ENCODE measurements at regions not wholly inside any gene's neighbourhood (a gene's known extent, or its start where the extent isn't known, plus 50 kb on each side); places are given as distances from the start of the nearest gene placed in this dataset.

DNA sequence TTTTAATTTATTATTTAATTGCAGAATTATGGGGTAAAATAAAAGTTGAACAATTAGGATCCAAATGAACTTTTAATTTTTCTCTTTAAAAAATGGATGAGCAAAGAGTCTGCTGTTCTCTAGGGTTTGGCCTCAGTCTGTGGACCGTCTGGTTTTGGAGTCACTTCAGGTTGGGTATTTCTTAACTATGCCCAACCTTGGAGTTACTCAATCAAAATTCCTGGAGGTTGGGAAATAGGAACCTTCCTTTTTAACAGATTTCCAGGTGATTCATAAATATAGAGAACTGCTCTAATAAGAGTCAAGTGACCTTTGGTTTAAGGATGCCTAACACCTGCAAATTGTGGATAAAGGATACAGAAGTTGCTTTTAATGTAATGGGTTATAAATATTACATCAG, 241.5 kb upstream of the GCFC2 start:
- no peak for TF ChIP-seq EZH2phosphoT487 (IDR thresholded peaks at IDR 0.05; ENCODE audit: low read length)
- no peak for TF ChIP-seq EZH2 (optimal IDR thresholded peaks at IDR 0.05; ENCODE audit: low read depth, low read length)
- TF ChIP-seq, protein P1, sequence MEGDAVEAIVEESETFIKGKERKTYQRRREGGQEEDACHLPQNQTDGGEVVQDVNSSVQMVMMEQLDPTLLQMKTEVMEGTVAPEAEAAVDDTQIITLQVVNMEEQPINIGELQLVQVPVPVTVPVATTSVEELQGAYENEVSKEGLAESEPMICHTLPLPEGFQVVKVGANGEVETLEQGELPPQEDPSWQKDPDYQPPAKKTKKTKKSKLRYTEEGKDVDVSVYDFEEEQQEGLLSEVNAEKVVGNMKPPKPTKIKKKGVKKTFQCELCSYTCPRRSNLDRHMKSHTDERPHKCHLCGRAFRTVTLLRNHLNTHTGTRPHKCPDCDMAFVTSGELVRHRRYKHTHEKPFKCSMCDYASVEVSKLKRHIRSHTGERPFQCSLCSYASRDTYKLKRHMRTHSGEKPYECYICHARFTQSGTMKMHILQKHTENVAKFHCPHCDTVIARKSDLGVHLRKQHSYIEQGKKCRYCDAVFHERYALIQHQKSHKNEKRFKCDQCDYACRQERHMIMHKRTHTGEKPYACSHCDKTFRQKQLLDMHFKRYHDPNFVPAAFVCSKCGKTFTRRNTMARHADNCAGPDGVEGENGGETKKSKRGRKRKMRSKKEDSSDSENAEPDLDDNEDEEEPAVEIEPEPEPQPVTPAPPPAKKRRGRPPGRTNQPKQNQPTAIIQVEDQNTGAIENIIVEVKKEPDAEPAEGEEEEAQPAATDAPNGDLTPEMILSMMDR (IDR thresholded peaks at IDR 0.05; ENCODE audit: low read length), result no peak
- no peak overlapping the region for H3K4me3 ChIP-seq (ENCODE audit: low read length)

DNA sequence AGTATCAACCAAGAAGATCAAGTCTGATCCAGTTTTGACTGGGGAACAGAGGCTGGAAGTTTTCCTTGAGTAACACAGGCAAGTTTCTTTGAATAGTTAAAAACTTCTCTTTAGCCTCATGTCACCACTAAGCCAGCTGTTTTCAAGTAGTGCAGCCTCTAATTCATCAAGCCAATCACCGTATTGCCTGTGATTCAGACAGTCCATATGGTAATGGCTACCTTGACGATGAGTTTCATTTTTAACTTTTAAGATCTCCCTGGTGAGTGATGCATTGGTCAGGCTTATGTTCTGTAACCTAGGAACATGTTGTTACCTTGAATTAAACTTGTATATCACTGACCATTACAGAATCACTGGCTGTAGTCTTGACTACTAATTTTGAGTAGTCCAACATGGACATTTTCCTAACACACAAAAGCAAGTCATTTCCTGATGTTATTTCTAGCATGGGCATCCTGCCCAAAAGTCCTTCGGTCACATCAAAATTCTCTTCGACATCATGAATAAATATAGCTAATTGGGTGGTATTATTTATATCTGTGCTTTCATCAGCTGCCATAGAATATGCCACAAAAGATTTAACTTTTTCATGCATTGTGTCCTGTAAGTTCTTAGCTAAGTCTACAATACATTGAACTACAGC, 238.8 kb upstream of the GCFC2 start:
- Histone ChIP-seq H3K9me2 (replicated peaks; ENCODE audit: insufficient read depth, low read length) (no peaks in the 10 kb centered on the region), H3K9ac (ENCODE audit: low read length) (no peak overlapping the region), H3K36me3 (replicated peaks; ENCODE audit: insufficient read depth, low read length) (no peaks in the 10 kb centered on the region), H3K4me3 (ENCODE audit: low read length) (no peak overlapping the region), H3K4me2 (ENCODE audit: low read depth, low read length) (no peak overlapping the region), H3K79me2 (ENCODE audit: low read length) (no peaks in the 10 kb centered on the region), H3K4me1 (ENCODE audit: low read length) (no peaks in the 10 kb centered on the region), H4K20me1 (ENCODE audit: insufficient read depth, low read length) (no peaks in the 10 kb centered on the region), H2AFZ (ENCODE audit: low read length) (no peak overlapping the region), H3K27me3 (replicated peaks; ENCODE audit: insufficient read depth, low read length) (no peaks in the 10 kb centered on the region), H3K27ac (ENCODE audit: low read length) (no peak overlapping the region), H3F3A (ENCODE audit: insufficient read depth, low read length) (no peaks in the 10 kb centered on the region), H3K9me3 (replicated peaks; ENCODE audit: insufficient read depth, low read length) (no peaks in the 10 kb centered on the region)
- TF ChIP-seq, protein P1 (IDR thresholded peaks at IDR 0.05; ENCODE audit: low read length), result no peak
- TF ChIP-seq EZH2 (optimal IDR thresholded peaks at IDR 0.05; ENCODE audit: low read depth, low read length) (no peak), EZH2phosphoT487 (IDR thresholded peaks at IDR 0.05; ENCODE audit: low read length) (no peak)
- DNase-seq, result no peak

More for the DNA sequence above, 241.5 kb upstream of the GCFC2 start:
- H3K9me3 ChIP-seq (replicated peaks; ENCODE audit: insufficient read depth, low read length), result no peaks in the 10 kb centered on the region
- DNase-seq, result no peak
- no peak overlapping the region for H3K9ac ChIP-seq (ENCODE audit: low read length)
- H3K36me3 ChIP-seq (replicated peaks; ENCODE audit: insufficient read depth, low read length), result no peaks in the 10 kb centered on the region
- no peaks in the 10 kb centered on the region for H3K27me3 ChIP-seq (replicated peaks; ENCODE audit: insufficient read depth, low read length)
- no peaks in the 10 kb centered on the region for H3K4me1 ChIP-seq (ENCODE audit: low read length)
- H3K27ac ChIP-seq (ENCODE audit: low read length), result no peak overlapping the region
- H3K9me2 ChIP-seq (replicated peaks; ENCODE audit: insufficient read depth, low read length), result no peaks in the 10 kb centered on the region
- H4K20me1 ChIP-seq (ENCODE audit: insufficient read depth, low read length), result no peaks in the 10 kb centered on the region
- H3K4me2 ChIP-seq (ENCODE audit: low read depth, low read length), result no peak overlapping the region
- no peaks in the 10 kb centered on the region for H3F3A ChIP-seq (ENCODE audit: insufficient read depth, low read length)
- no peak overlapping the region for H2AFZ ChIP-seq (ENCODE audit: low read length)
- H3K79me2 ChIP-seq (ENCODE audit: low read length), result no peaks in the 10 kb centered on the region

DNA sequence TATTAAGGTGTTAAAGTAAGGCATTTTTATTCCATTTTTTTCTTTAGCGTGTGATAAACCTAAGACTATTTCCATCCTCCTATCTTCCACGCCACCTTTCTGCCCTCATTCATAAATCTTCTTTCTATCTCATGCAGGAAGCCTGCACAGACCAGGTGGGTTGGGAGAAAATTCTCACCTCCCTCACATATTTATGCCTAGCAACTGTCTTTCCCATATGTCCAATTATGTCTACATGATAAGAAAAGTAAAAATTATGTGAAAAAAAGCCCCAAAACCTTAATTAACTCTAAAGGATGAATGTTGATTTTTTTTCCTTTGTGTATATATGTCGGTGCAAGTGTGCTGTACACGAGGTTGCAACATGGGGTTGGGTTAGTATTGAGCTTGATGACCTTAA, 225.6 kb upstream of the GCFC2 start:
- Histone ChIP-seq H4K20me1 (ENCODE audit: insufficient read depth, low read length) (no peaks in the 10 kb centered on the region), H3K4me3 (ENCODE audit: low read length) (no peak overlapping the region), H3K36me3 (replicated peaks; ENCODE audit: insufficient read depth, low read length) (no peaks in the 10 kb centered on the region), H3K79me2 (ENCODE audit: low read length) (no peaks in the 10 kb centered on the region), H3K9me3 (replicated peaks; ENCODE audit: insufficient read depth, low read length) (no peaks in the 10 kb centered on the region), H3K4me1 (ENCODE audit: low read length) (no peaks in the 10 kb centered on the region), H3K27ac (ENCODE audit: low read length) (no peak overlapping the region), H2AFZ (ENCODE audit: low read length) (no peak overlapping the region), H3K9me2 (replicated peaks; ENCODE audit: insufficient read depth, low read length) (no peaks in the 10 kb centered on the region), H3F3A (ENCODE audit: insufficient read depth, low read length) (no peaks in the 10 kb centered on the region), H3K27me3 (replicated peaks; ENCODE audit: insufficient read depth, low read length) (no peaks in the 10 kb centered on the region), H3K9ac (ENCODE audit: low read length) (no peak overlapping the region), H3K4me2 (ENCODE audit: low read depth, low read length) (no peak overlapping the region)
- TF ChIP-seq EZH2phosphoT487 (IDR thresholded peaks at IDR 0.05; ENCODE audit: low read length) (no peak), EZH2 (optimal IDR thresholded peaks at IDR 0.05; ENCODE audit: low read depth, low read length) (no peak)
- TF ChIP-seq, protein P1 (IDR thresholded peaks at IDR 0.05; ENCODE audit: low read length), result no peak
- DNase-seq, result no peak
